ENCODE measurements at regions not wholly inside any gene's neighbourhood (a gene's known extent, or its start where the extent isn't known, plus 50 kb on each side); places are given as distances from the start of the nearest gene placed in this dataset.
"Not testable (repeated sequence)": the region's sequence is repeated elsewhere in the genome, so short reads cannot be mapped to it uniquely, and the experiment has no call there.

DNA sequence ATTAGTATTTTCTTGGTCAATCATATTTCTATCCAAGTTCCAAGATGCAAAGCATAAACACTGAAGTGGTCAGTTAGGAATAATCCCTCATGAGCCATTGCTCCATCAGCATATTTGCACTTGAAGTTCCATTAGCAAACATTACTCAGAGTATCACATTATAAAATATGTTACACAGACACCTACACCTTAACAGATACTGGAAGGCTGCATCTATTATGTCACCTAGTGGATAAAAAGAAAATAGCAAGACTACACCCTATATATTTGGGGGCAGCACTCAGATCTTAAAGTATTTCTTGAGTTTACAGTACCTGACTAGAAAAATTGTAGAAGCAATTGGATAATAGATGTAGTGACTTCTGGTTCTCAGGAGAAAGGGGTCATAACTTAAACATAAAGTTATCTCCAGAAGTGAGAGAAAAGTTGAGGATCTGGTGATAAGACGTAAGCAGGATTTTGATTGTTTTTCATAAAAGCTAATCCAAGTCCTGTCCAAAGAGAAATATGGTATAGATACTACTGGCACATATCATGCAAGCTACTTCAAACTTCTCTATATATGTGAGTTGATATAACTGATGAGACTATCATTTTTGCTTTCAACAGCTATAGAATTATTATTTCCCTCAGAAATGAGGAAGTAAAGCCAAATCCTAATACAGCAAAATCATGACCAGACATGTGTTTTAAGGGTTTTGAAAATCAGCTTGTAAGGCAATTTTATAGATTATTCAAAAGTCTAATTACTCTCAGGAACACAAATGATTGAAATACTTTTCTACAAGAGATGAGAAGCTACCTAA lies 422.2 kb downstream of the GBE1 start:
- Histone ChIP-seq H3K4me1 (ENCODE audit: control insufficient read depth in 1 of 2, insufficient read depth in 2 of 2, low read length in 2 of 2) (no peaks in the 10 kb centered on the region), H3K27me3 (ENCODE audit: control insufficient read depth in 1 of 2, insufficient read depth in 2 of 2, low read length in 1 of 2) (no peaks in the 10 kb centered on the region), H3K27ac (ENCODE audit: low read depth in 1 of 2, low read length in 2 of 2) (no peak overlapping the region), H3K9me3 (ENCODE audit: control insufficient read depth, low read length) (no peaks in the 10 kb centered on the region), H3K4me3 (ENCODE audit: low read length in 2 of 2) (no peak overlapping the region), H3K36me3 (ENCODE audit: control insufficient read depth in 1 of 2, insufficient read depth in 2 of 2, low read length in 1 of 2) (no peaks in the 10 kb centered on the region)
- intact Hi-C loops (cut with DNase I) = no loop called here
- ATAC-seq (ENCODE audit: low FRiP score) (no peak), DNase-seq (no peak)
- 76 to 79% methylated on average over 1 of the region's 1 CpG for WGBS, 2 donors

DNA sequence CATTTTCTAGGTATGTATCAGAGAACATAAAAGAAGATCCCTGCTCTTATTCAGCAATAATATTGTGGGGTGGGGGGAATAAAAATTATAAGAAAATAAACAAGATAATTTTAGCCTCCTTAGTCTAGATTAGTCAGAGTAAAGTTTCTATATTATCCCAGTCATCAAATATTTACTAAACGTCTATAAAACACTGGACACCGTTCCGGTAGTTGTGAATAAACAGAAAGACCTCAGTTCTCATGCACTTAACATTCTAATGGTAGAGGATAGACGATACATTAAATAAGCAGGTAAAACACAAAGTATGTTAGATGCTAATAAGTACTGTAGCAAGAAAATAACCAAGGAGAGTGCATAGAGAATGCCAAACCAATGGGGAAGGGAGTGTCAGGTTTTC lies 425.0 kb downstream of the GBE1 start:
- Histone ChIP-seq H3K9me3 (ENCODE audit: control insufficient read depth, low read length) (no peaks in the 10 kb centered on the region), H3K27me3 (ENCODE audit: control insufficient read depth in 1 of 2, insufficient read depth in 2 of 2, low read length in 1 of 2) (no peaks in the 10 kb centered on the region), H3K4me3 (ENCODE audit: low read length in 2 of 2) (no peak overlapping the region), H3K36me3 (ENCODE audit: control insufficient read depth in 1 of 2, insufficient read depth in 2 of 2, low read length in 1 of 2) (no peaks in the 10 kb centered on the region), H3K4me1 (ENCODE audit: control insufficient read depth in 1 of 2, insufficient read depth in 2 of 2, low read length in 2 of 2) (no peaks in the 10 kb centered on the region), H3K27ac (ENCODE audit: low read depth in 1 of 2, low read length in 2 of 2) (no peak overlapping the region)
- ATAC-seq (ENCODE audit: low FRiP score) = no peak
- WGBS, 2 donors = 86 to 90% methylated on average over 4 of the region's 4 CpGs
- intact Hi-C loops (cut with DNase I) = no loop called here
- DNase-seq = no peak

DNA sequence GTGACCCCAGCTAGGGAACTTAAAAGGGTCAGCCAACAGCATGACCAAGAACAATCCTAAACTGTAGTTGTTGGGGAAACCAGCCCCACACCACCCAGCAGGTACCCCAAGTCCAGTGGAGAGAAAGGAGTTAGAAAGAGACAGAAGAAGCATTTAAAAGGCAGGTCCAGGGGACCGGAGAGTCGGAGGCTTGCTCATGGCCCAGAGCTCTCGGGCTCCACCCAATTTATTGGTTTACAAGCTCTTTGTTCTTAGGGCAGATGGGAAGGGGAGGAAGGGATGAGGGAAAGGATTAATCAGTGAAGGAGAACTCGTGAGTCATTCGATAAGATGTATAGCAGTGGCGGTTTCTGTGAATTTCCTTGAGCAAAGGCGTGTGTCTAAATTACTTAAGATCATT lies 431.6 kb downstream of the GBE1 start:
- DNase-seq; H3K4me3 ChIP-seq (ENCODE audit: low read length in 2 of 2); H3K4me1 ChIP-seq (ENCODE audit: control insufficient read depth in 1 of 2, insufficient read depth in 2 of 2, low read length in 2 of 2); H3K36me3 ChIP-seq (ENCODE audit: control insufficient read depth in 1 of 2, insufficient read depth in 2 of 2, low read length in 1 of 2); H3K27ac ChIP-seq (ENCODE audit: low read depth in 1 of 2, low read length in 2 of 2); H3K27me3 ChIP-seq (ENCODE audit: control insufficient read depth in 1 of 2, insufficient read depth in 2 of 2, low read length in 1 of 2); H3K9me3 ChIP-seq (ENCODE audit: control insufficient read depth, low read length); ATAC-seq (ENCODE audit: low FRiP score); intact Hi-C loops (cut with DNase I): not testable (repeated sequence)
- WGBS, 2 donors = 94 to 99% methylated on average over 7 of the region's 7 CpGs

DNA sequence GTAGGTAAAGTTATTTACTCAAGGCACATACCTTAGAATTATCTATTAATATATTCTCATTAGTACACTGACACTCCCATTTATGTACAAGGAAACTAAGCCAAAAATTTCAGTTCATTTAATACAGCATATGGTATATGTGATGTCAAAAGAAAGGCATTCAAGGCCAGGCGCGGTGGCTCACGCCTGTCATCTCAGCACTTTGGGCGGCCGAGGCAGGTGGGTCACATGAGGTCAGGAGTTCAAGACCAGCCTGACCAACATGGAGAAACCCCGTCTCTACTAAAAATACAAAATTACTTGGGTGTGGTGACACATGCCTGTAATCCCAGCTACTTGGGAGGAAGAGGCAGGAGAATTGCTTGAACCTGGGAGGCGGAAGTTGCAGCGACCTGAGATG lies 435.2 kb downstream of the GBE1 start:
- no peak overlapping the region for H3K27ac ChIP-seq (ENCODE audit: low read depth in 1 of 2, low read length in 2 of 2)
- 87 to 89% methylated on average over 8 of the region's 8 CpGs for WGBS, 2 donors
- intact Hi-C loops (cut with DNase I) = no loop called here

DNA sequence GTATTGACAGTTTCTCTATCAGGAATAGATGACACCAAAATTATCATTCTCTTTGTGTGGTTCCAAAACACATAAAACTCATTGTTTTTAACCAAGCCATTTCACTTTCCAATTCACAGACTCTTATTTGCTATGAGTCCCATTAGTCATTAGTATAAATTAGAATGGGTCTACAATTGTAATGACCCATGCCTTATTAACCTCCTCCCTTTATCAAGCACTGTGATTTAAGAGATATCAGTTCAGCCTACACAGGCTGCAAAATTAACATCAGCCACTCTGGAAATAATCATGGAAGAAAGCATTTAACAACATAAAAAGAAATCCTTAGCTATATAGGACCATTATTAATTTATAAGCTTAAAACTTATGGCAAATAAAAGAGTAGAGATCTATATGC lies 440.6 kb downstream of the GBE1 start:
- Histone ChIP-seq H3K9me3 (ENCODE audit: control insufficient read depth, low read length) (no peaks in the 10 kb centered on the region), H3K4me3 (ENCODE audit: low read length in 2 of 2) (no peak overlapping the region), H3K4me1 (ENCODE audit: control insufficient read depth in 1 of 2, insufficient read depth in 2 of 2, low read length in 2 of 2) (no peaks in the 10 kb centered on the region), H3K27me3 (ENCODE audit: control insufficient read depth in 1 of 2, insufficient read depth in 2 of 2, low read length in 1 of 2) (no peaks in the 10 kb centered on the region), H3K27ac (ENCODE audit: low read depth in 1 of 2, low read length in 2 of 2) (no peak overlapping the region), H3K36me3 (ENCODE audit: control insufficient read depth in 1 of 2, insufficient read depth in 2 of 2, low read length in 1 of 2) (no peaks in the 10 kb centered on the region)
- no peak for ATAC-seq (ENCODE audit: low FRiP score)
- intact Hi-C loops (cut with DNase I) = no loop called here
- DNase-seq = no peak

More for the DNA sequence above, 435.2 kb downstream of the GBE1 start:
- H3K9me3 ChIP-seq (ENCODE audit: control insufficient read depth, low read length) = no peaks in the 10 kb centered on the region
- no peak for DNase-seq
- H3K27me3 ChIP-seq (ENCODE audit: control insufficient read depth in 1 of 2, insufficient read depth in 2 of 2, low read length in 1 of 2) = no peaks in the 10 kb centered on the region
- H3K4me3 ChIP-seq (ENCODE audit: low read length in 2 of 2) = no peak overlapping the region
- H3K4me1 ChIP-seq (ENCODE audit: control insufficient read depth in 1 of 2, insufficient read depth in 2 of 2, low read length in 2 of 2) = no peaks in the 10 kb centered on the region
- no peaks in the 10 kb centered on the region for H3K36me3 ChIP-seq (ENCODE audit: control insufficient read depth in 1 of 2, insufficient read depth in 2 of 2, low read length in 1 of 2)
- no peak for ATAC-seq (ENCODE audit: low FRiP score)

DNA sequence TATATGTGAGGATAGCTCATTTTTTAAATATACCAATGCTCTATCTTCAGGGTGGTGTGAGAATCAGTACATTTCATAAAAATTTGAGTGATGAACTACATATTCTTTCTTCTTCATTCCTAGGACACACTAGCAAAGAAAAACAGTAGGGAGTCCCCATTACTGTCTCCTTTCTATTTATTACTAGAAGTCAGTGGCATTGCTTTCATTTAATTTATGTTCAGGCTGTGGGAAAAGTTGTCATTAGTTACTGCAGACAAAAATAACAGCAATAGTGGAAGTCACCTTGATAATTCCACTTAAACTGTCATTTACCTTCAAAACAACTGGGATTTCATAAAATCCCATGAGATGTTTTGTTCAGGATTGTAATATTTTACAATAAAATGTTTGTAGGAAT lies 446.4 kb downstream of the GBE1 start:
- H3K9me3 ChIP-seq (ENCODE audit: control insufficient read depth, low read length) = no peaks in the 10 kb centered on the region
- no peaks in the 10 kb centered on the region for H3K4me1 ChIP-seq (ENCODE audit: control insufficient read depth in 1 of 2, insufficient read depth in 2 of 2, low read length in 2 of 2)
- no peak overlapping the region for H3K4me3 ChIP-seq (ENCODE audit: low read length in 2 of 2)
- no peaks in the 10 kb centered on the region for H3K27me3 ChIP-seq (ENCODE audit: control insufficient read depth in 1 of 2, insufficient read depth in 2 of 2, low read length in 1 of 2)
- no peak for ATAC-seq (ENCODE audit: low FRiP score)
- DNase-seq = no peak
- no peak overlapping the region for H3K27ac ChIP-seq (ENCODE audit: low read depth in 1 of 2, low read length in 2 of 2)
- H3K36me3 ChIP-seq (ENCODE audit: control insufficient read depth in 1 of 2, insufficient read depth in 2 of 2, low read length in 1 of 2) = no peaks in the 10 kb centered on the region
- intact Hi-C loops (cut with DNase I) = no loop called here

DNA sequence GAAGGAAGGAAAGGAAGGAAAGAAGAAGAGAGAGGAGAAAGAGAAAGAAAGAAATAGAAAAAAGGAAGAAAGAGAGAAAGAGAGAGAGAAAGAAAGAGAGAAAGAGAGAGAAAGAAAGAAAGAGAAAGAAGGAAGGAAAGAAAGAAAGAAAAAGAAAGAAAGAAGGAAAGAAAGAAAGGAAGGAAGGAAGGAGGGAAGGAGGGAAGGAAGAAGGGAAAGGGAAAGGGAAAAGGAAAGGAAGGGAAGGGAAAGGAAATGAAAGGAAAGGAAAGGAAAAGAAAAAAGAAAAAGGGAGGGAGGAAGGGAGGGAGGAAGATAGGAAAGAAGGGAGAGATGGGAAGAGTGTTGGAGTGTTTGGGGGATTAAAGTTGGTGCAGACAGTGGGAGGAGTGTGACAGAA lies 450.1 kb downstream of the GBE1 start:
- H3K4me1 ChIP-seq (ENCODE audit: control insufficient read depth in 1 of 2, insufficient read depth in 2 of 2, low read length in 2 of 2) = no peaks in the 10 kb centered on the region
- H3K27ac ChIP-seq (ENCODE audit: low read depth in 1 of 2, low read length in 2 of 2) = no peak overlapping the region
- H3K36me3 ChIP-seq (ENCODE audit: control insufficient read depth in 1 of 2, insufficient read depth in 2 of 2, low read length in 1 of 2) = no peaks in the 10 kb centered on the region
- H3K4me3 ChIP-seq (ENCODE audit: low read length in 2 of 2) = no peak overlapping the region
- no peak for DNase-seq
- no peaks in the 10 kb centered on the region for H3K9me3 ChIP-seq (ENCODE audit: control insufficient read depth, low read length)
- no peaks in the 10 kb centered on the region for H3K27me3 ChIP-seq (ENCODE audit: control insufficient read depth in 1 of 2, insufficient read depth in 2 of 2, low read length in 1 of 2)
- intact Hi-C loops (cut with DNase I) = no loop called here
- ATAC-seq (ENCODE audit: low FRiP score) = no peak

DNA sequence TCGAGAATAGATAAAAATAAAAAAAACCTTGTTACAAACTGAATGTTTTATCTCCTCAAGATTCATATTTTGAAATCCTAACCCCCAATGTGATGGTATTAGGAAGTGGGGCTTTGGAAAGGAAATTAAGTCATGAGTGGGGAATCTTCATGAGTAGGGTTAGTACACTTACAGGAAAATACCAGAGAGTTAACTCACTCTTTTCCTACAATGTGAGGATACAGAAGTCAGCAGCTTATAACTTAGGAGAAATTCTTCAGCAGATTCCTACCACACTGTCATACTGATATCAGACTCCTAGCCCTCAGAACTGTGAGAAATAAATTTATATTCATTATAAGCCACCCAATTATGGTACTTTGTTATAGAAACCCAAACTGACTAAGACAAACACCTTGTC lies 453.1 kb downstream of the GBE1 start:
- DNase-seq (no peak), ATAC-seq (ENCODE audit: low FRiP score) (no peak)
- Histone ChIP-seq H3K4me1 (ENCODE audit: control insufficient read depth in 1 of 2, insufficient read depth in 2 of 2, low read length in 2 of 2) (no peaks in the 10 kb centered on the region), H3K36me3 (ENCODE audit: control insufficient read depth in 1 of 2, insufficient read depth in 2 of 2, low read length in 1 of 2) (no peaks in the 10 kb centered on the region), H3K4me3 (ENCODE audit: low read length in 2 of 2) (no peak overlapping the region), H3K27ac (ENCODE audit: low read depth in 1 of 2, low read length in 2 of 2) (no peak overlapping the region), H3K27me3 (ENCODE audit: control insufficient read depth in 1 of 2, insufficient read depth in 2 of 2, low read length in 1 of 2) (no peaks in the 10 kb centered on the region), H3K9me3 (ENCODE audit: control insufficient read depth, low read length) (no peaks in the 10 kb centered on the region)
- WGBS, 2 donors = 92 to 100% methylated on average over 1 of the region's 1 CpG
- intact Hi-C loops (cut with DNase I) = loop anchor here in 1 of 2 donors (10.0 kb wide), 1 partner anchor 826 kb away; no protein-coding TSS in a partner anchor

DNA sequence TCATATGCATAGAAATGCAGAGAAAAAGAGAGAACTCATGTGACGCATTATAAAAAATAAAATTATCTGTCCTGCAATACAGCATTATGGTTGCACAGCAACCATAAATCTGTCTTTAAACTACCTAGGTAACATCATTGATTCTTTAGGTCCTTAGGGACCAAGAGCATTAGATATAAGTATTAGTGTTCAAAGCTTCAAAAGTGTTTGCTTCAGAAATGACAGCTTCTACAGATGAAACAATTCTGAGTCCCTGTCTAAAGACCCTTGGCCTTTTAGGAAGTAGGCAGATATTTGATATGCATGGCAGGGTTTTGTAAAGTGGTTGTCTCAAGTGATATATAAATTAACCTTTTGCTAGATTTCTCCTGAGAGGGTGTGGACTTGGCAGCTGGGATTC lies 454.2 kb downstream of the GBE1 start:
- intact Hi-C loops (cut with DNase I) = loop anchor here in 1 of 2 donors (10.0 kb wide), 1 partner anchor 828 kb away; no protein-coding TSS in a partner anchor
- no peaks in the 10 kb centered on the region for H3K4me1 ChIP-seq (ENCODE audit: control insufficient read depth in 1 of 2, insufficient read depth in 2 of 2, low read length in 2 of 2)
- H3K9me3 ChIP-seq (ENCODE audit: control insufficient read depth, low read length) = no peaks in the 10 kb centered on the region
- WGBS, 2 donors = 89 to 92% methylated on average over 1 of the region's 1 CpG
- no peaks in the 10 kb centered on the region for H3K36me3 ChIP-seq (ENCODE audit: control insufficient read depth in 1 of 2, insufficient read depth in 2 of 2, low read length in 1 of 2)
- no peaks in the 10 kb centered on the region for H3K27me3 ChIP-seq (ENCODE audit: control insufficient read depth in 1 of 2, insufficient read depth in 2 of 2, low read length in 1 of 2)
- DNase-seq = no peak
- ATAC-seq (ENCODE audit: low FRiP score) = no peak
- H3K4me3 ChIP-seq (ENCODE audit: low read length in 2 of 2) = no peak overlapping the region
- no peak overlapping the region for H3K27ac ChIP-seq (ENCODE audit: low read depth in 1 of 2, low read length in 2 of 2)

Data from aorta (tissue), 5 donors.